ENCODE measurements at regions not wholly inside any gene's neighbourhood (a gene's known extent, or its start where the extent isn't known, plus 50 kb on each side); places are given as distances from the start of the nearest gene placed in this dataset.
"Not testable (repeated sequence)": the region's sequence is repeated elsewhere in the genome, so short reads cannot be mapped to it uniquely, and the experiment has no call there.

DNA sequence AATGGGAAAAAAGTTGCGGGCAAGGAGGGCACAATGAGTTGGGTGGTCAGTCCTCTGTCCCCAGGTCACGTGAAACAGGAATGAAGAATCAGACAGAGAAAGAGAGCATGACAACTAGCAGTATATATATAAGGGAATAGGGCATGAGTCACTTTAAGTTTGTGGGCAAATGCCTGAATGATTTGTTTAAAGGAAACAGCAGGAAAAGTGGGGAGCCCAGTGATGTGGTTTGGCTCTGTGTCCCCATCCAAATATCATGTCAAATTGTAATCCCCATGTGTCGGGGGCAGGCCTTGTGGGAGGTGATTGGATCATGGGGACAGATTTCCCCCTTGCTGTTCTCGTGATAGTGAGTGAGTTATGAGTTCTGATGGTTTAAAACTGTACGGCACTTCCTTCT is 195.3 kb upstream of the IGF1 start:
- intact Hi-C loops (cut with DNase I): no loop called here
- DNase-seq (ENCODE audit: low spot score): no peak

DNA sequence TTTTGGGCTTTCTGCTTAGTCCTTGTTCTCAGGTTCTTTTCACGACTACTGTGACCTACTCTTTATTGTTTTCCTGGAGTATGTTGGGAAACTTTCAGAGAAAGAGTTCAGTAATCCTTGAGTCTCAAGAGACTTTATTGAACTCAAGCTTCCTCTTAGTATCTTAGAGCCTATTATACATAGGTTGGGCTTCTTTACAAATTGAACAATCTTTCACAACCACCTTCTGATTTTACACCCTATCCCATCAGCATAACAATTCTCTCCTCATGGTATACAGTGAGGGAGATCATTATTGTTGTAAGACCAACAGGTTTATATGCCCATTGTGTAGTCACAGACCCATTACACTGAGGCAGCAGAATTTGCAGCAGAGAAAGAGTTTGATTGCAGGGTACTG is 193.2 kb upstream of the IGF1 start:
- DNase-seq (ENCODE audit: low spot score): no peak
- intact Hi-C loops (cut with DNase I): no loop called here

DNA sequence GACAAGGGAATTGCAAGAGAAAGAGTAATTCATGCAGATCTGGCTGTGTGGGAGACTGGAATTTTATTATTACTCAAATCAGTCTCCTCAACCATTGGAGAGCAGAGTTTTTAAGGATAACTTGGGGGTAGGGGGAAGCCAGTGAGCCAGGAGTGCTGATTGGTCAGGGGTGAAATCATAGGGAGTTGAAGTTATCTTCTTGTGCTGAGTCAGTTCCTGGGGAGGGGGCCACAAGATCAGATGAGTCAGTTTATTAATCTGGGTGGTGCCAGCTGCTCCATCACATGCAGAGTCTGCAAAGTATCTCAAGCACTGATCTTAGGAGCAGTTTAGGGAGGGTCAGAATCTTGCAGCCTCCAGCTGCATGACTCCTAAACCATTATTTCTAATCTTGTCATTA is 191.8 kb upstream of the IGF1 start:
- DNase-seq (ENCODE audit: low spot score); intact Hi-C loops (cut with DNase I): not testable (repeated sequence)

DNA sequence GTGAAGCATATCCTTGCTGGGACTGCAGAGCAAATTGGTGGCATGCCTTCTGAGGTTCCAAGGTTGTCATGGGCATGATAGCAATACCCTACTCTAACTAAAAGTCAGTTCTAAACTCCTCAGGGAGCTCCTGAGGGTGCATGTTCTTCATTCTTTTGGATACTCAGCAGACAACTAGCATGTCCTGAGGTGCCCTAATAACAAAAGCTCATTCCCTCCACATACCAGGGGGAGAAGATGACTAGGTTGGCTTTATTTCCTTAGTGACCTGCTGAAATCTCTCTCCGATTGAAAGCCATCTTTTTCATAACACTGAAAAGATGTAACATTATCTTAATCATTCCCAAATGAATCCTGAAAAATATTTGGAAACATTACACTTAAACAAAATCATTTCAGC is 188.7 kb upstream of the IGF1 start:
- intact Hi-C loops (cut with DNase I): no loop called here
- no peak for DNase-seq (ENCODE audit: low spot score)

DNA sequence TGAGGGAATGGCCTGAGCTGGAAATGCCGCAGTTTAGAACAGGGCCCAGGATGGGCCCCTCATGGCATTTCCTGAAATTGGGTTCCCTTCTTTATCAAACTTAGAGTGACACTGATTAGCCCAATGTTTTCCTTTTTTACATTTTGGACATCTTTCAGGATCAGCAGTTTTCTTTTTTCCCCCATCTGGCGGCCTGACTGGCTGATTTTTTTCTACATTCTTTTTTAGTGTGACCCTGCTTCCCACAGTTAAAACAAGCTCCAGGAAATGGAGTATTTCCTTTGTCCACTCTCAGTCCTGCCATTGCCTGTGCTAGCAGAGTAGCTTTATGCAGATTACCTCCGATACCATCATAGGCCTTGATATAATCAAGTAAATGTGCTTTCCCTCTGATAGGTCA is 185.8 kb upstream of the IGF1 start:
- intact Hi-C loops (cut with DNase I); DNase-seq (ENCODE audit: low spot score): not testable (repeated sequence)

DNA sequence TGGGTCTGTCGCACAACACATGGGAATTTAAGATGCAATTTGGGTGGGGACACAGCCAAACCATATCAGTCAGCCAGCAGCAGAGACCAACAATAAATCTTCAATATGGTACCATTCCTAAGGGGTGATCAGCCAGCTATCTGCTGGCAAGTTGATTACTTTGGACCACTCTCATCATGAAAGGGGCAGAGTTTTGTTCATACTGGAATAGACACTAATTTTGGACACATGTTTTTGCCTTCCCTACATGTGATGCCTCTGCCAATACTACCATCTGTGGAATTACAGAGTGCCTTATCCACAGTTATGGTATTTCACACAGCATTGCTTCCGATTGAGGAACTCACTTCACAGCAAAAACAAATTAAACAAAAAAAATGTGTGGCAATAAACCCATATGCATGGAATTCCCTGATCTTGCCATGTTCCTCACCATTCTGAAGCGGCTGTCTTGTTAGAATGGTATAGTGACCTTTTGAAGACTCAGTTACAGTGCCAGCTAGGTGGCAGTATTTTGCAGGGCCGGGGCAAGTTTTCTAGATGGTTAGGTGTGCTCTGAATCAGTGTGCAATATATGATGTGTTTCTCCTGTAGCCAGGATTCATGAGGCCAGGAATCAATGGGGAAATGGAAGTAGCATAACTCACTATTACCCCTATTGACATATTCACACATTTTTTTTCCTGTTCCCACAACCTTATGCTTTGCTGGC is 179.0 kb upstream of the IGF1 start:
- no peak for DNase-seq (ENCODE audit: low spot score)
- intact Hi-C loops (cut with DNase I): no loop called here

DNA sequence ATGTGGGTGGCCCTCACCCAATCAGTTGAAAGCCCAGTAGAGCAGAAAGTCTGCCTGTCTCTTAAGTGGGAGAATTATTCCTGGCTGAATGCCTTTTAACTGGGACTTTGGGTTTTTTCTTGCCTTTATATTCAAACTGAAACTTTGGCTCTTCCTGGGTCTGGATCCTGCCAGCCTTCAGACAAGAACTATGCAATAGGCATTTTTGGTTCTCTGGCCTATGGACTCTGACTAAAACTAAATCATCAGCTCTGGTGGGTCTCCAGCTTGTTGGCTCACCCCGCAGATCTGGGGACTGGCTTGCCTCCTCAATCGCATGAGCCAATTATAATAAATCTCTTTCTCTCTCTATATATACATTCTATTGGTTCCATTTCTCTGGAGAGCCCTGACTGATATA is 173.0 kb upstream of the IGF1 start:
- intact Hi-C loops (cut with DNase I): no loop called here
- no peak for DNase-seq (ENCODE audit: low spot score)

DNA sequence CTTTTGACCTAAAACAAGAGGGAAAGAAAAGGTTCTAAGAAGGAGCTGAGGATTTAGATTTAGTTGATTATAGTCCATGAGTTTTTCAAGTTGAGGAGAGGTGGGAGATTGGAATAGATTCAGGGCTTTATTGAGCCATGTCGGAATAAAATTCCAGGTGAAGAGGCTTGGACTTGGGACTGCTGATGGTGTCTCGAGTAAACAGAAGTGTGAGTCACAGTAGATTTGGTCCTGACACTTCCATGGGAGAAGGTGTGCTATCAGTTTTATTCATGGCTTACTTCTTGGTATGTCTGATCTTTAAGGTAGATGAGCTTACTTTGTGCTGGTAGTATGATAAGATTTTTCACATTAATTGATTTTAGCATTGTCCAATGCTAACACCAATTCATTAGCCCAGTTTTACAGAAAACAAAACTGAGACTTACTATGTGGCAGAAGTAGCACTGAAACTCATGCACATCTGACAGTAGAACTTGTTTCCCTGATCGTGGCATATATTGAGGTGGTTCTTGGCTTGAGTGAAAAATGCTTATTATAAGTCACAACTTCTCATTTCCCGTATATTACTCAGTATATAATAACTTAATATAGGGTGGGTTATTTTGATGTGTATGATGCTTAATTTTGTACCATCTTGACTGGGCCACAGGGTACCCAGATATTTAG is 172.4 kb upstream of the IGF1 start:
- intact Hi-C loops (cut with DNase I): no loop called here
- no peak for DNase-seq (ENCODE audit: low spot score)

DNA sequence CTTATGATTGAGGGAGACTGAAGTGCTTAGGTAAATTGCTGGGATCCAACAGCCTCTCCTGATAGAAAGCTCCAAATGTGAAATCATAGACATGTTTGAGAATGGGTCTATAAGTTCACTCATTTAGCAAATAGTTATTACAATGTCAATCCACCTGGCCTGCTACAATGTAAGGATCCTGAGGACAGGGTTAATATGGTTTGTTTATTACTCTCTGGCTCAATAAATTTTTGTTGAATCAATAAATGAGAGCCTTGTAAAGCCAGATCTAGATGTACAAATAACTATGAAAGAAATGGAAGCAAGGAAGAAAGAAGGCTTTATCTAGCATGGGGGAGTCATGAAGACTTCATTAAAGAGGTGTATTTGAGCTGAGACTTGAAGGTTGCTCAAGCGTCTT is 165.6 kb upstream of the IGF1 start:
- intact Hi-C loops (cut with DNase I): no loop called here
- DNase-seq (ENCODE audit: low spot score): no peak

DNA sequence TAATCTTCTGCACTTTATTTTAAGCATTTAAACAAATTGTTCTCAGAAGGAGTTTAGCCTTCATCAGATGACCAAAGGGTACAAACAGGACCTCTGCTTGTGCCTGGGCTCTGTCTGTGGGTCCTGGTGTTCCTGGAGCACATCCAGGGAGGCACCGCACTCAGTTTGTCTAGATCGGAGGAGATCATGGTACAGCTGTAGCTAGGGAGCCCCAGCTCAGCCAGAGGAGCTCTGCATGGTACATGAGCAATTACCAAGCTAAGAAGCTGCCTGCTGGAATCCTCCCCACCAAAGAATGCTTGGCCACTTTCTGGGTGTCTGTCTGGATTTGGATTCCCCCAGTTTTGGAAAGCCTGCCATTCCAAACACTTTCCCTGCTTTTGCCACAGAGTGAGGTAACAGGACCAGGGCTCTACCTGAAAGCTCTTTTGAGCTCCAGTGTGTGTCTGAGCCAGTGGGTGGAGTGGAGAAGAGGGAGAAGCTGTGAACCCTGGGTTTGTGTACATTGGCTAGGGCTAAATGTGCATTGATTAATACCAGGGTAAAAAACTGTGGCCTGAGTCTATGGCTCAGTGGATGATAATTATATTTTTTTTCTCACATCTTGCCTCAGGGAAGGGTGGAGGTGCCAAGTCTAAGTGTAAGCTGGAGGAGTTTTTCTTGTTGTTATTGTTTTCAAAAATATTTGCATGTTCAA is 163.7 kb upstream of the IGF1 start:
- intact Hi-C loops (cut with DNase I): no loop called here
- DNase-seq (ENCODE audit: low spot score): no peak

DNA sequence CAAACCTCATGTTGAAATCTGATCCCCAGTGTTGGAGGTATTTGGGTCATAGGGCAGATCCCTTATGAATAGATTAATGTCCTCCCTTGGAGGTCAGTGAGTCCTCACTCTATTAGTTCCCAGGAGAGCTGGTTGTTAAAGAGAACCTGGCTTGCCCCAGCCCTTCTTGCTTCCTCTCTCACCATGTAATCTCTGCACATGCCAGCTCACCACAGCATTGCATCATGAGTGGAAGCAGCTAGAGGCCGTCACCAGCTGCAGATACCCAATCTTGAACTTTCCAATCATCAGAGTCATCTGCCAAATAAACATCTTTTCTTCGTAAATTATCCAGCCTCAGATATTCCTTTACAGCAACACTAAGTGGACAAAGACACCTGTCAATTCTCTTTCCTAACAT is 161.8 kb upstream of the IGF1 start:
- intact Hi-C loops (cut with DNase I): no loop called here
- no peak for DNase-seq (ENCODE audit: low spot score)

DNA sequence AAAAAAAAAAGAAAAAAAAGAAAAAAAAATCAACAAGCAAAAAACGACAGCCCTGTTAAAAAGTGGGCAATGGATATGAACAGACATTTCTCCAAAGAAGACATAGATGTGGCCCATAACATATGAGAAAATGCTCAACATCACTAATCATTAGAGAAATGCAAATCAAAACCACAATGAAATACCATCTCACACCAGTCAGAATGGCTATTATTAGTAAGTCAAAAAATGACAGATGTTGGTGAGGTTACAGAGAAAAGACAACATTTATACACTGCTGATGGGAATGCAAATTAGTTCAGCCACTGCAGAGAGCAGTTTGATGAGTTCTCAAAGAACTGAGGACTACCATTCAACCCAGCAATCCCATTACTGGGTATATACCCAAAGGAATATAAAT is 160.3 kb upstream of the IGF1 start:
- DNase-seq (ENCODE audit: low spot score); intact Hi-C loops (cut with DNase I): not testable (repeated sequence)

DNA sequence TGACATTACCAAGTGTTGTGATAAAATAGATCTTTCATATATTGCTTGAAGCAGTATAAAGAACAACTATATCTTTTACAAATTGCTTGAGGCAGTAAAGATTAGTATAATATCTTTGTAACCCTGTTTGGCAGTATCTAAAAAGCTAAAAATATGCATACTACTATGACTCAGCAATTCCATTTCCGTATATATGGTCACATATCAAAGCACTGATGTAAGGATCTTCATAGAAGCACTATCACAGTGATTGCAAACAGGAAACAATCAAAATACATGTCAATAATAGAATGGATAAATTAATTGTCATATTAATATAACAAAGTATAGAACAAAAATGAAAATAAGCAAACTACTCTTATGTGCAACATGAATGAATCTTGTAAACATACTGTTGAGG is 158.4 kb upstream of the IGF1 start:
- DNase-seq (ENCODE audit: low spot score): no peak
- intact Hi-C loops (cut with DNase I): no loop called here

DNA sequence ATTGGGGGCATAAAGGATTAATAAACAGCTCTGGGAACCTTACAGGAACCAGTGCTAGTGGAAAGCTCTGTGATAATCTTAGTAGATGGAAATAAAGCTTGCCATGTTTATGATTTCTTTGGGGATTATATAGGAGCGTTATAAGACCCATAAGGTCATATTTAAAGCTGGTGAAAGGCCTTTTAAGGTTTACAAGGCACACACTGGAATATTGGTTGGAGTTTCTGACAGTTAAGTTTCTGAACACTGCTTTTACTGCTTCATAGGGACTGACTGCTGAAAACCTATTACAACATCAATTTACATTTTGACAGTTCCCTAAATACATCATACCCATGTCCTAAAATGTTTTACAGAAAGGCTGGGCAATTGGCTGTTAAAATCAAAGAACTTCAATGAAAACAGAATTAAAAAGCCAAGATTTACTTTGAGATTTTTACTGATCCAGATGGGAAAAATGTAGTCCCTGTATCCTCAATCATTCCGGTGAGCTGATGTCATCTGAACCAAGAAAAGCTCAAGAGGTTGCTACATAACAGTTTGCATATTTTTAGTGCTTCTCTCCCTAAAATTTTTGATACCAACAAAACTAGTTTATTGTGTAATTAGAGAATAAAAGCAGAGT is 153.7 kb upstream of the IGF1 start:
- intact Hi-C loops (cut with DNase I): no loop called here

DNA sequence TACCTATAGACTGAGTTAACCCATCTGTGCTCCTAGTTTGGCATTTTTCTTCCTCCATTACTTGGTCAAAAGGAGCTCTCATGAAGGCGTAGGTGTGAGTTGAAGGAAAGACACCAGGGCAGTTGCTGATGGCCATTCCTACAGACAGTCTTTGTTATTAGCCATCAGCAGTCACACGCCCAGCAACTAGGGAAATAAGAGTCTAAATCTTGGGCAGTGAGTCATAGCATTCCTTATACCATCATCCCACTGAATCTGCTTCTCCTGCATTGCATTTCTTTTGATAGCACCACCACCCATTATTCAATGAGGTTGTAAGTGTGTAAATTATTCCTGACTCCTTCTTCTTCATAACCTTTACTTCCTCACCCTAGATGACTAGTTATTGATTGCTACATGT is 150.9 kb upstream of the IGF1 start:
- no peak for DNase-seq (ENCODE audit: low spot score)
- intact Hi-C loops (cut with DNase I): no loop called here

More for the DNA sequence above, 153.7 kb upstream of the IGF1 start:
- DNase-seq (ENCODE audit: low spot score): no peak

DNA sequence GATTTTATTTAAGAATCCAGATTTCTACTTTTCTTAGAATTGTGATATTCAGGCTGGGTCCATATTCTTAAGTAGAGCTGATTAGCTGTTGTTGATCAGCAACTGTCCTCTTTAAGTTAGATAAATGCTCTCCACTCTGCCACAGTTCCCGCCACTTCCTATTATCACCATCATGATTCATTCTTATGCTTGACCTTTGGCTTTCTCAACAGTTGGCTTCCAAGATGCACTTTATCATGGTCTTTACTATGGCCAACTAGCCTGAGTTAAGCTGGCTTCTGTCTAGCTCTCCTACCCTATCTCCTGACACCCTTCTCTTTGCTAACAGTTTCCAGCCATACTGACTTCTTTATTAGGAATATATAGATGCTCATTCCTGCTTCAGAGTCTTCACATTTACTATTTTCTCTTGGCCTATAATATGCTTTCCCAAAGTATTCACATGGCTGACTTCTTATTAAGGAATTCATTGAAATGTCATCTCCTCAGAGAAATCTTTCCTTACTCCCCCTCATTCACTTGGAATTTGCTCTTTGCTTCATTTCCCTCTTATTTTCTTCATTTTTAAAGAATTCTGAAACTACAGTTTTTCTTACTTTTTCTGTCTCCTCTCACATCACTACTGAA is 149.0 kb upstream of the IGF1 start:
- DNase-seq (ENCODE audit: low spot score): no peak
- intact Hi-C loops (cut with DNase I): no loop called here

DNA sequence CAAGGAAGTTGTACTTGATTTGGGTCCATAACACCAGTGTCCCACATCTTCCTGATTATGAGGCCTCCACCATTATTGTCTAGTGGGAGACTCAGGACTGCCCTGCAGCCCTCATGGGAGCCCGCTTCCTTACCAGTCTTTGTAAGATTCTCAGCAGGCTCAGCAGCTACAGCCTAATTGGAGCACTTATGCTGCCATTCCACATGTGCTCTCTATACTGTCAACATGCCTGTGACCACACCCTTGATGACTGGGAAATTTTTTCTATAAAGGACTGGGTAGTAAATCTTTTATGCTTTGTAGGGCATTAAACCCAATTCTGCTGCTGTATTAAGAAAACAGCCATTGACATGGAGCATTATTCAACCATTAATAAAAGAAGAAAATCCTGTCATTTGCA is 145.5 kb upstream of the IGF1 start:
- intact Hi-C loops (cut with DNase I): no loop called here

DNA sequence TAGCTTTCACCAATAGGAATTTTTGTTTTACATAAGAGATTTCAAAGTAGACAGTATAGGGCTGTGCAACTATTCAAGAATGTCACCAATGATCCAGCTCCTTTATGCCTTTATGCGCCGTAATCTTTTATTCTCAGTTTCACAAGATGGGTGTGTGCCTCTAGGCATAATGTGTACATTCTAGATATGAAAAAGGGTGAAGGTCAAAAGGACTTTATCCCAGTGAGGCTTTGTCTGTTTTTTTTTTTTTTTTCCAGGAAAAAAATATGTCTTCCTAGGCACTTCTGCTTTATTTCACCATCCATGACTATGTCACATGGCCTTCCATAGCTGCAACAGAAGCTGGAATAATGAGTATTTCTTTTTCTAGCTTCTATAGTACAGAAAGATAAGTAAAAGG is 142.3 kb upstream of the IGF1 start:
- DNase-seq (ENCODE audit: low spot score): no peak
- intact Hi-C loops (cut with DNase I): no loop called here

More for the DNA sequence above, 145.5 kb upstream of the IGF1 start:
- DNase-seq (ENCODE audit: low spot score): no peak

DNA sequence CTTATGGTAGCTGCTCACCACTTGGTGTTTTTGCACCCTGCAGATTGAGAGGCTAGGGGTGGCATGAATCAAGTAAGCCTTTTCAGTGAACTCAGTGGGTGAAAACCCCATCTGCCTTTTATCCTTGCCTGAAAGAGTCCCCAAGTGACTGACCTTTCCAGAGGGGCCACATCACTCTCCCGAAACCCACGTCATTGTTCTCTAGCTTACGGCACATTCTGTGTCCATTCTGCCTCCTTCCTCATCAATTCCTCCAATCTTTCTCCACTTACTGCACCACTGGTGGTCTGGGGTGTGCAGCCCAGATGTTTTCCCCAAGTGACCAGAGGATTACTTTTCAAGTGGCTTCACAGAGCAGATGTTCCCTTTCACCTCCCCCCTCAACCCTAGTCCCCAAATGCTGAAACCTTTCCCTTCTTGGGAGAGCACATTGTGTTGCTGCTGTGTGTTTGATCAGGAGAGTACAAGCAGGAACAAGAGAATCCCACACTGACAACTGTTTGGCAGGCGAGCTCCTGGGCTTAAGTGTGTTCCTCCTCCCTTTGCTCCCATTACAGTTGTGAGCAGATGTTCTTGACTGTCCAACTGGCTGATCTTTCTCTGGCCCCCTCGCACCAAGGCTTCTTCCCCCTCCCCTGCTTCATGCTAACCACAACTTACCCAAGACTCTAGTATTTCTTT is 138.0 kb upstream of the IGF1 start:
- no peak for DNase-seq (ENCODE audit: low spot score)
- intact Hi-C loops (cut with DNase I): no loop called here

DNA sequence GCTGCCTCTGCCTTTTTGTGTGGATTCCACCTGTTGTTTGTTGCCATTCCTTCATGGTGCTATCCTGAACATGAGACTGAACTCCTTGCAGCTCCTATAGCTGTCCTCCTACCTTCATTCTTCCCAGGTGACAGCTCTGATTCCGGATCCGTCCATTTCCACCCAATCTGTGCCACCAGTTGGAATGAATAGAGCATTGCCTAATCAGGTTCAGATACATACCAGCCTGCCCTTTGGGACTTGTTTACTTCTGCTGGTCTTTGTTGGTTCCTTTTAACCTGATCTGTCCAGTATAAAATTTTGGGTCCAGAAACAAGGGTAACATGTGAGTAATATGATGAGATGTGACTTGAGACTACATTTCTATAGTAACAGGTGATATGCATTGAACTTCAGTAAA is 136.3 kb upstream of the IGF1 start:
- intact Hi-C loops (cut with DNase I): no loop called here

More for the DNA sequence above, 136.3 kb upstream of the IGF1 start:
- DNase-seq (ENCODE audit: low spot score): no peak
